H9 (cell line): ENCODE measurements at regions not wholly inside any gene's neighbourhood (a gene's known extent, or its start where the extent isn't known, plus 50 kb on each side); places are given as distances from the start of the nearest gene placed in this dataset.
A peak's percentile ranks its signal among the peaks of the same experiment; 100 is the strongest.

Experiments
- DNase-seq: peaks from one replicate; pipeline ENCODE4 v3.0.0-alpha.2; 2017
- H2AFZ ChIP-seq: one replicate; pipeline ENCODE4 v1.6.1; 2013; ENCODE audit warnings: mild to moderate bottlenecking, low read length, control low read depth, moderate library complexity
- H2AK5ac ChIP-seq: 2 replicates; pipeline ENCODE4 v1.6.1; 2013; ENCODE audit warnings: low read length, control low read depth, mixed read lengths; ENCODE audit not compliant: insufficient read length
- H2BK120ac ChIP-seq: one replicate; pipeline ENCODE4 v1.6.1; 2013; ENCODE audit warnings: low read depth, mild to moderate bottlenecking, low read length, control low read depth, inconsistent platforms; ENCODE audit not compliant: poor library complexity, severe bottlenecking
- H2BK12ac ChIP-seq: 2 replicates; pipeline ENCODE4 v1.6.1; 2013; ENCODE audit warnings: low read length, control low read depth, mixed read lengths, low read depth; ENCODE audit not compliant: insufficient read length
- H2BK15ac ChIP-seq: 2 replicates; pipeline ENCODE4 v1.6.1; 2013; ENCODE audit warnings: low read depth, low read length, control low read depth
- H2BK20ac ChIP-seq: one replicate; pipeline ENCODE4 v1.6.1; 2013; ENCODE audit warnings: low read depth, mild to moderate bottlenecking, low read length, control low read depth, inconsistent platforms; ENCODE audit not compliant: poor library complexity, severe bottlenecking
- H2BK5ac ChIP-seq: 2 replicates; pipeline ENCODE4 v1.6.1; 2013; ENCODE audit warnings: low read length, control low read depth, mixed read lengths; ENCODE audit not compliant: insufficient read length
- H3K14ac ChIP-seq: 2 replicates; pipeline ENCODE4 v1.6.1; 2013; ENCODE audit warnings: low read length, control low read depth; ENCODE audit not compliant: insufficient read depth
- H3K18ac ChIP-seq: 2 replicates; pipeline ENCODE4 v1.6.1; 2013; ENCODE audit warnings: low read depth, mild to moderate bottlenecking, mixed read lengths, low read length, control low read depth; ENCODE audit not compliant: insufficient read length
- H3K23ac ChIP-seq: 2 replicates; pipeline ENCODE4 v1.6.1; 2013; ENCODE audit warnings: low read length, control low read depth, mixed read lengths, low read depth; ENCODE audit not compliant: insufficient read length
- H3K23me2 ChIP-seq: 2 replicates; pipeline ENCODE4 v1.6.1; 2013; ENCODE audit warnings: low read depth, mild to moderate bottlenecking, mixed read lengths, low read length, control low read depth; ENCODE audit not compliant: insufficient read length, poor library complexity, severe bottlenecking
- H3K27ac ChIP-seq: 2 replicates; pipeline ENCODE4 v1.5.1; 2013; ENCODE audit warnings: low read length, control low read depth, mixed read lengths, low read depth; ENCODE audit not compliant: insufficient read length
- H3K27me3 ChIP-seq: 2 replicates; pipeline ENCODE4 v1.6.1; 2013; ENCODE audit warnings: low read length, control low read depth, inconsistent platforms; ENCODE audit not compliant: insufficient read depth
- H3K4ac ChIP-seq: 2 replicates; pipeline ENCODE4 v1.6.1; 2013; ENCODE audit warnings: low read depth, mild to moderate bottlenecking, control low read depth, inconsistent platforms, low read length, moderate library complexity
- H3K4me1 ChIP-seq: 2 replicates; pipeline ENCODE4 v1.6.1; 2013; ENCODE audit warnings: low read length, control low read depth, inconsistent platforms; ENCODE audit not compliant: insufficient read depth
- H3K4me2 ChIP-seq: 2 replicates; pipeline ENCODE4 v1.6.1; 2013; ENCODE audit warnings: low read length, control low read depth, mixed read lengths; ENCODE audit not compliant: insufficient read length, insufficient read depth
- H3K56ac ChIP-seq: 2 replicates; pipeline ENCODE4 v1.6.1; 2013; ENCODE audit warnings: low read depth, mild to moderate bottlenecking, mixed read lengths, low read length, control low read depth; ENCODE audit not compliant: insufficient read length
- H3K79me1 ChIP-seq: 2 replicates; pipeline ENCODE4 v1.6.1; 2013; ENCODE audit warnings: low read depth, mild to moderate bottlenecking, moderate library complexity, low read length, control low read depth, inconsistent platforms; ENCODE audit not compliant: insufficient read depth, poor library complexity, severe bottlenecking
- H3K79me2 ChIP-seq: 2 replicates; pipeline ENCODE4 v1.6.1; 2013; ENCODE audit warnings: low read length, control low read depth, inconsistent platforms; ENCODE audit not compliant: insufficient read depth
- H3K9ac ChIP-seq: 2 replicates; pipeline ENCODE4 v1.6.1; 2013; ENCODE audit warnings: low read length, control low read depth, mixed read lengths; ENCODE audit not compliant: insufficient read length; ENCODE audit errors: extremely low read depth
- H3K9me3 ChIP-seq: one replicate; pipeline ENCODE4 v1.6.1; 2013; ENCODE audit warnings: low read depth, low read length, inconsistent platforms; ENCODE audit not compliant: control insufficient read depth
- H3T11ph ChIP-seq: one replicate; pipeline ENCODE4 v1.6.1; 2013; ENCODE audit warnings: mild to moderate bottlenecking, low read length, control low read depth, inconsistent platforms
- H4K20me1 ChIP-seq: one replicate; pipeline ENCODE4 v1.6.1; 2013; ENCODE audit not compliant: control insufficient read depth, insufficient read length, insufficient read depth
- H4K5ac ChIP-seq: 2 replicates; pipeline ENCODE4 v1.6.1; 2013; ENCODE audit warnings: low read depth, mild to moderate bottlenecking, mixed read lengths, low read length, control low read depth; ENCODE audit not compliant: insufficient read length
- H4K8ac ChIP-seq: replicated peaks from 2 replicates; pipeline ENCODE4 v1.6.1; 2013; ENCODE audit warnings: low read length, control low read depth, mixed read lengths, low read depth; ENCODE audit not compliant: insufficient read length
- H4K91ac ChIP-seq: 2 replicates; pipeline ENCODE4 v1.6.1; 2013; ENCODE audit warnings: low read depth, mild to moderate bottlenecking, moderate library complexity, mixed read lengths, low read length, control low read depth; ENCODE audit not compliant: insufficient read length
- H3K27ac Mint-ChIP-seq, 3 experiments: 2 replicates in 2 of 3; 3 replicates in 1 of 3; pipeline ENCODE4 v1.8.0; 2020 to 2021; ENCODE audit warnings: mixed read lengths in 3 of 3, mild to moderate bottlenecking in 1 of 3, moderate library complexity in 1 of 3
- H3K27me3 Mint-ChIP-seq: 2 replicates; pipeline ENCODE4 v1.8.0; 2021; ENCODE audit warnings: low read depth, mild to moderate bottlenecking, moderate library complexity, mixed read lengths
- H3K36me3 Mint-ChIP-seq, 3 experiments: 2 replicates in 2 of 3; 3 replicates in 1 of 3; pipeline ENCODE4 v1.8.0; 2020 to 2021; ENCODE audit warnings: low read depth in 3 of 3, mixed read lengths in 3 of 3; ENCODE audit not compliant: insufficient read depth in 1 of 3
- H3K4me1 Mint-ChIP-seq, 2 experiments: 2 replicates each; pipeline ENCODE4 v1.8.0; 2020; ENCODE audit warnings: mixed read lengths in 2 of 2
- H3K4me3 Mint-ChIP-seq, 2 experiments: 2 replicates in 1 of 2; 3 replicates in 1 of 2; pipeline ENCODE4 v1.8.0; 2020 to 2021; ENCODE audit warnings: mild to moderate bottlenecking in 2 of 2, mixed read lengths in 2 of 2, moderate library complexity in 1 of 2
- H3K9me3 Mint-ChIP-seq, 2 experiments: 2 replicates in 1 of 2; 3 replicates in 1 of 2; pipeline ENCODE4 v1.8.0; 2020; ENCODE audit warnings: mild to moderate bottlenecking in 2 of 2, mixed read lengths in 2 of 2, moderate library complexity in 1 of 2
- WGBS: extraction: QIAGEN DNeasy Blood & Tissue Kit; methylation state at CpG from one replicate; pipeline ENCODE4 v1.1.7; 2013; ENCODE audit warnings: missing lambda C conversion rate, low lambda C conversion rate, mixed read lengths; ENCODE audit not compliant: insufficient read length; ENCODE audit errors: extremely low coverage; 5-methylcytosine and 5-hydroxymethylcytosine counted together
- TF ChIP-seq, protein P1 (sequence below): fragments of 200-600 bp; sonication (generic); conservative IDR thresholded peaks from 3 replicates; pipeline ENCODE4 v1.8.0; 2021; ENCODE audit warnings: antibody characterized with exemption, mild to moderate bottlenecking

DNA sequence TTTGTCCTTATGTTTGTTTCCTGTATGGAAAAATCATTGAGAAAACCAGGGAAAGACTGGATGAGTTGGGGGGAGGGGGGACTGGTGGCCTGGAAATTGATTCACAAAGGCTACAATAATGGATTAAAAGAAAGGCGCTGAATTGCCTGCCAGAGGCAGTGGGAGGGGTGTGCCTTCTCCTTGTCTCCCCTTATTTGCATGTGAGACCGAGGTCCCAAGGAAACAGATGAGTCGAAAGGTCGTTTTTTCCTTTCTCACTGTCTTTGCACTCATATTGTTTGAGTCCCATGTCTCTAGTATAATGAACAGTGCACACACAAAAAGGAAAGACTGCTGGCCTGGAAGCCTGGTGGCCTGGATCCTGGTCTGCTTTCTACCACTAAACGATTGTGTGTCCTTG is 86.6 kb upstream of the ZDHHC15 start:
- Mint-ChIP-seq H3K36me3 (peaks cover 8 to 24% (median 16%) of the 10 kb centered on the region in 3 experiments), H3K27me3 (peaks cover 3% of the 10 kb centered on the region), H3K27ac (no peak overlapping the region), H3K9me3 (peaks cover 69 to 72% of the 10 kb centered on the region in 2 experiments), H3K4me1 (peaks cover 24 to 25% of the 10 kb centered on the region in 2 experiments), H3K4me3 (no peak overlapping the region)
- Histone ChIP-seq H2BK5ac (no peak overlapping the region), H3K18ac (no peak overlapping the region), H3K14ac (no peak overlapping the region), H2BK12ac (no peak overlapping the region), H4K8ac (no peak overlapping the region), H2BK15ac (no peak overlapping the region), H3K27me3 (no peaks in the 10 kb centered on the region), H2AK5ac (no peak overlapping the region), H2BK20ac (no peak overlapping the region), H3K9ac (no peak overlapping the region), H3T11ph (no peak overlapping the region), H3K23ac (no peak overlapping the region), H3K4ac (no peak overlapping the region), H3K23me2 (no peaks in the 10 kb centered on the region), H3K56ac (no peak overlapping the region), H3K4me1 (no peaks in the 10 kb centered on the region; the same call in 1 of the 2 replicates), H4K20me1 (no peaks in the 10 kb centered on the region), H2BK120ac (no peak overlapping the region), H3K79me1 (no peaks in the 10 kb centered on the region), H3K79me2 (no peaks in the 10 kb centered on the region), H4K5ac (no peak overlapping the region), H4K91ac (no peak overlapping the region), H3K27ac (no peak overlapping the region), H3K4me2 (peak overlapping the region; percentile 25), H2AFZ (no peak overlapping the region), H3K9me3 (peaks cover 28% of the 10 kb centered on the region)
- TF ChIP-seq, protein P1, sequence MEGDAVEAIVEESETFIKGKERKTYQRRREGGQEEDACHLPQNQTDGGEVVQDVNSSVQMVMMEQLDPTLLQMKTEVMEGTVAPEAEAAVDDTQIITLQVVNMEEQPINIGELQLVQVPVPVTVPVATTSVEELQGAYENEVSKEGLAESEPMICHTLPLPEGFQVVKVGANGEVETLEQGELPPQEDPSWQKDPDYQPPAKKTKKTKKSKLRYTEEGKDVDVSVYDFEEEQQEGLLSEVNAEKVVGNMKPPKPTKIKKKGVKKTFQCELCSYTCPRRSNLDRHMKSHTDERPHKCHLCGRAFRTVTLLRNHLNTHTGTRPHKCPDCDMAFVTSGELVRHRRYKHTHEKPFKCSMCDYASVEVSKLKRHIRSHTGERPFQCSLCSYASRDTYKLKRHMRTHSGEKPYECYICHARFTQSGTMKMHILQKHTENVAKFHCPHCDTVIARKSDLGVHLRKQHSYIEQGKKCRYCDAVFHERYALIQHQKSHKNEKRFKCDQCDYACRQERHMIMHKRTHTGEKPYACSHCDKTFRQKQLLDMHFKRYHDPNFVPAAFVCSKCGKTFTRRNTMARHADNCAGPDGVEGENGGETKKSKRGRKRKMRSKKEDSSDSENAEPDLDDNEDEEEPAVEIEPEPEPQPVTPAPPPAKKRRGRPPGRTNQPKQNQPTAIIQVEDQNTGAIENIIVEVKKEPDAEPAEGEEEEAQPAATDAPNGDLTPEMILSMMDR: no peak
- no CpG with 5 or more reads among the region's 5 CpGs for WGBS
- DNase-seq: peak; percentile 24
